Stimulated activated CD4-positive, alpha-beta T cell treated with anti-CD3 and anti-CD28 coated beads, Interleukin-12 subunit alpha, Interleukin-12 subunit beta, amount 100 ng/mL, for 48 hours (primary cell): ENCODE measurements at regions not wholly inside any gene's neighbourhood (a gene's known extent, or its start where the extent isn't known, plus 50 kb on each side); places are given as distances from the start of the nearest gene placed in this dataset.

Experiments used
- DNase-seq, 3 donors: peaks; one replicate each; pipeline ENCODE4 v3.0.0-alpha.2; 2020; ENCODE audit warnings: low read depth in 2 of 3, low spot score in 1 of 3

- DNase-seq: no peak
Measured at GRCh38 chr1:182295697-182296096, 95.9 kb downstream of the GLUL start.

- DNase-seq: no peak
Measured at GRCh38 chr1:182293119-182293589, 98.4 kb downstream of the GLUL start.

- no peak for DNase-seq
Measured at GRCh38 chr1:182292193-182292741, 99.3 kb downstream of the GLUL start.

- DNase-seq: no peak
Measured at GRCh38 chr1:182291584-182292192, 99.9 kb downstream of the GLUL start.

GRCh38 chr1:182288749-182289604, 102.6 kb downstream of the GLUL start:
- DNase-seq: no peak

GRCh38 chr1:182286761-182287160, 104.8 kb downstream of the GLUL start:
- no peak for DNase-seq

- no peak for DNase-seq
Measured at GRCh38 chr1:182283746-182284544, 107.6 kb downstream of the GLUL start.

- DNase-seq: no peak
Measured at GRCh38 chr1:182281541-182281940, 110.0 kb downstream of the GLUL start.

- no peak for DNase-seq
Measured at GRCh38 chr1:182280504-182280900, 111.1 kb downstream of the GLUL start.

GRCh38 chr1:182279724-182280503, 111.7 kb downstream of the GLUL start:
- no peak for DNase-seq

GRCh38 chr1:182279302-182279701, 112.3 kb downstream of the GLUL start:
- no peak for DNase-seq

- no peak for DNase-seq
Measured at GRCh38 chr1:182278144-182279054, 113.2 kb downstream of the GLUL start.

- no peak for DNase-seq
Measured at GRCh38 chr1:182275271-182275670, 116.3 kb downstream of the GLUL start.

- DNase-seq: no peak
Measured at GRCh38 chr1:182274618-182275017, 117.0 kb downstream of the GLUL start.

- DNase-seq: no peak
Measured at GRCh38 chr1:182270731-182271130, 120.9 kb downstream of the GLUL start.

GRCh38 chr1:182269097-182269496, 122.5 kb downstream of the GLUL start:
- DNase-seq: no peak

GRCh38 chr1:182268669-182269068, 122.9 kb downstream of the GLUL start:
- DNase-seq: no peak

- no peak for DNase-seq
Measured at GRCh38 chr1:182264185-182264584, 127.4 kb downstream of the GLUL start.

GRCh38 chr1:182263706-182264105, 127.9 kb downstream of the GLUL start:
- DNase-seq: no peak

GRCh38 chr1:182262425-182262824, 129.2 kb downstream of the GLUL start:
- no peak for DNase-seq
